SK-N-MC (cell line): ENCODE measurements at regions not wholly inside any gene's neighbourhood (a gene's known extent, or its start where the extent isn't known, plus 50 kb on each side); places are given as distances from the start of the nearest gene placed in this dataset.

Source experiments
- DNase-seq: peaks from one replicate; pipeline ENCODE4 v3.0.0-alpha.2; 2011; ENCODE audit warnings: low read depth, low spot score
- H3K27ac ChIP-seq: fragments of 200-600 bp; sonication (generic); 2 replicates; pipeline ENCODE4 v1.5.1; 2016; ENCODE audit warnings: mixed run types
- H3K36me3 ChIP-seq: fragments of 200-600 bp; sonication (generic); 2 replicates; pipeline ENCODE4 v1.6.1; 2017; ENCODE audit warnings: antibody characterized with exemption, low read length, mixed read lengths; ENCODE audit not compliant: insufficient read depth
- H3K4me3 ChIP-seq: fragments of 200-600 bp; sonication (generic); 2 replicates; pipeline ENCODE4 v1.5.1; 2016
- H3K9ac ChIP-seq: fragments of 200-600 bp; sonication (generic); 2 replicates; pipeline ENCODE4 v1.8.0; 2017; ENCODE audit warnings: mixed run types, mixed read lengths; ENCODE audit not compliant: insufficient read length
- H3K9me3 ChIP-seq: fragments of 200-600 bp; sonication (generic); 2 replicates; pipeline ENCODE4 v1.6.1; 2017; ENCODE audit warnings: low read depth, mild to moderate bottlenecking, antibody characterized with exemption, low read length, moderate library complexity, mixed read lengths
- EZH2 ChIP-seq: fragments of 200-600 bp; sonication (generic); IDR thresholded peaks from one replicate; pipeline ENCODE4 v1.6.1; 2017; ENCODE audit warnings: antibody characterized with exemption
- FOXP2 ChIP-seq: optimal IDR thresholded peaks from 2 replicates; pipeline ENCODE3; 2011; ENCODE audit warnings: mild to moderate bottlenecking, moderate library complexity; ENCODE audit not compliant: insufficient read depth; ENCODE audit errors: extremely low read length, control extremely low read depth
- POLR2AphosphoS5 ChIP-seq: IDR thresholded peaks from 2 replicates; pipeline ENCODE4 v1.6.1; 2012; ENCODE audit warnings: mild to moderate bottlenecking, low read depth, low read length, borderline replicate concordance

GRCh38 chr20:61146023-61146422, 106.0 kb upstream of the CDH4 start:
- Histone ChIP-seq H3K9ac (no peak overlapping the region), H3K36me3 (no peaks in the 10 kb centered on the region), H3K27ac (no peak overlapping the region), H3K9me3 (no peaks in the 10 kb centered on the region), H3K4me3 (no peak overlapping the region)
- TF ChIP-seq EZH2 = no peak
- no peak for TF ChIP-seq FOXP2
- no peak for TF ChIP-seq POLR2AphosphoS5
- no peak for DNase-seq

GRCh38 chr20:61149636-61150035, 102.4 kb upstream of the CDH4 start:
- H3K27ac ChIP-seq = no peak overlapping the region
- DNase-seq = no peak
- no peaks in the 10 kb centered on the region for H3K9me3 ChIP-seq
- no peaks in the 10 kb centered on the region for H3K36me3 ChIP-seq
- H3K4me3 ChIP-seq = no peak overlapping the region
- no peak for TF ChIP-seq POLR2AphosphoS5
- TF ChIP-seq FOXP2 = no peak
- no peak for TF ChIP-seq EZH2
- H3K9ac ChIP-seq = no peak overlapping the region

GRCh38 chr20:61157301-61157700, 94.8 kb upstream of the CDH4 start:
- no peak overlapping the region for H3K27ac ChIP-seq
- no peak for DNase-seq
- no peaks in the 10 kb centered on the region for H3K36me3 ChIP-seq
- no peak overlapping the region for H3K4me3 ChIP-seq
- no peak overlapping the region for H3K9ac ChIP-seq
- no peaks in the 10 kb centered on the region for H3K9me3 ChIP-seq
- TF ChIP-seq POLR2AphosphoS5 (no peak), EZH2 (no peak), FOXP2 (no peak)

GRCh38 chr20:61159957-61160686, 91.9 kb upstream of the CDH4 start:
- TF ChIP-seq EZH2 (no peak), POLR2AphosphoS5 (no peak), FOXP2 (no peak)
- no peaks in the 10 kb centered on the region for H3K9me3 ChIP-seq
- no peak overlapping the region for H3K27ac ChIP-seq
- DNase-seq = no peak
- H3K9ac ChIP-seq = no peak overlapping the region
- no peak overlapping the region for H3K4me3 ChIP-seq
- H3K36me3 ChIP-seq = no peaks in the 10 kb centered on the region

GRCh38 chr20:61161726-61162390, 90.2 kb upstream of the CDH4 start:
- no peak for DNase-seq
- no peak overlapping the region for H3K27ac ChIP-seq
- H3K36me3 ChIP-seq = no peaks in the 10 kb centered on the region

GRCh38 chr20:61162451-61162850, 89.6 kb upstream of the CDH4 start:
- no peak for TF ChIP-seq FOXP2
- TF ChIP-seq POLR2AphosphoS5 = no peak
- TF ChIP-seq EZH2 = no peak
- Histone ChIP-seq H3K4me3 (peak overlapping the region; percentile 26; the same call in 1 of the 2 replicates), H3K36me3 (no peaks in the 10 kb centered on the region), H3K9ac (no peak overlapping the region), H3K27ac (no peak overlapping the region), H3K9me3 (no peaks in the 10 kb centered on the region)
- DNase-seq = no peak

More at GRCh38 chr20:61161726-61162390, 90.2 kb upstream of the CDH4 start:
- Histone ChIP-seq H3K4me3 (peak overlapping the region; percentile 26; the same call in 1 of the 2 replicates), H3K9me3 (no peaks in the 10 kb centered on the region), H3K9ac (no peak overlapping the region)
- TF ChIP-seq POLR2AphosphoS5 (no peak), FOXP2 (no peak), EZH2 (no peak)

GRCh38 chr20:61163031-61163430, 89.0 kb upstream of the CDH4 start:
- H3K9ac ChIP-seq = no peak overlapping the region
- no peaks in the 10 kb centered on the region for H3K36me3 ChIP-seq

GRCh38 chr20:61166324-61166723, 85.7 kb upstream of the CDH4 start:
- DNase-seq = no peak
- H3K36me3 ChIP-seq = no peaks in the 10 kb centered on the region
- no peak overlapping the region for H3K9ac ChIP-seq
- no peaks in the 10 kb centered on the region for H3K9me3 ChIP-seq
- no peak overlapping the region for H3K27ac ChIP-seq
- no peak overlapping the region for H3K4me3 ChIP-seq
- TF ChIP-seq POLR2AphosphoS5 (no peak), EZH2 (no peak), FOXP2 (no peak)

More at GRCh38 chr20:61163031-61163430, 89.0 kb upstream of the CDH4 start:
- Histone ChIP-seq H3K27ac (no peak overlapping the region), H3K4me3 (no peak overlapping the region; the same call in 1 of the 2 replicates), H3K9me3 (no peaks in the 10 kb centered on the region)
- DNase-seq = no peak
- TF ChIP-seq EZH2 = no peak
- TF ChIP-seq FOXP2 = no peak
- no peak for TF ChIP-seq POLR2AphosphoS5

- Histone ChIP-seq H3K36me3 (no peaks in the 10 kb centered on the region), H3K27ac (no peak overlapping the region), H3K4me3 (no peak overlapping the region), H3K9me3 (no peaks in the 10 kb centered on the region), H3K9ac (no peak overlapping the region)
- TF ChIP-seq FOXP2 = no peak
- no peak for TF ChIP-seq EZH2
- TF ChIP-seq POLR2AphosphoS5 = no peak
- no peak for DNase-seq
Measured at GRCh38 chr20:61168605-61169004, 83.5 kb upstream of the CDH4 start.
